Raji (cell line): ENCODE measurements at regions not wholly inside any gene's neighbourhood (a gene's known extent, or its start where the extent isn't known, plus 50 kb on each side); places are given as distances from the start of the nearest gene placed in this dataset.

ENCODE experiments used
- POLR2A ChIP-seq: IDR thresholded peaks from 2 replicates; pipeline ENCODE4 v1.6.1; 2011; ENCODE audit warnings: low read depth, low read length, control low read depth; ENCODE audit not compliant: insufficient read depth

- no peak for TF ChIP-seq POLR2A
These were observed 1450.5 kb downstream of the BRD1 start for GRCh38 chr22:48376936-48377712.

DNA sequence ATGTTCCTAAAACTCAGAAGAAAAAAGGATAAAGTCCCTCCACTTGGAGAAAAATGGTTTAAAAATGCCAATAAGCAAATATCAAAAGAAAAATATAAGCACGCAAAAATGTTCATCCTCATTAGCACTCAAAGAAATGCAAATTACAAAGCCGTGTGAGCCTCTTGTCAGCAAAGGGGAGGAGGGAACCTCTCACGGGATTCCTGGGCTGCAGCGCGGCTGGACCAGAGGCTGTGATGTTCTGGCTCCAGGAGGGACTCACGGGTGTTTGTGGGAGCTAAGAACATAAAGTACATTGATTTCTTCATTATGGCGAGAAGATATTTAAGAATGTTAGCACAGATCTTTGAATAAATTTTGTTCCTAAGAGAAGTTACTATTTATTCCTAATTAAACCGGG lies 1451.2 kb downstream of the BRD1 start:
- no peak for TF ChIP-seq POLR2A

- TF ChIP-seq POLR2A = no peak
These were observed 1454.0 kb downstream of the BRD1 start for GRCh38 chr22:48373626-48374173.

- TF ChIP-seq POLR2A = no peak
These were observed 1455.3 kb downstream of the BRD1 start for GRCh38 chr22:48372390-48372789.

- no peak for TF ChIP-seq POLR2A
These were observed 1456.3 kb downstream of the BRD1 start for GRCh38 chr22:48371391-48371790.

DNA sequence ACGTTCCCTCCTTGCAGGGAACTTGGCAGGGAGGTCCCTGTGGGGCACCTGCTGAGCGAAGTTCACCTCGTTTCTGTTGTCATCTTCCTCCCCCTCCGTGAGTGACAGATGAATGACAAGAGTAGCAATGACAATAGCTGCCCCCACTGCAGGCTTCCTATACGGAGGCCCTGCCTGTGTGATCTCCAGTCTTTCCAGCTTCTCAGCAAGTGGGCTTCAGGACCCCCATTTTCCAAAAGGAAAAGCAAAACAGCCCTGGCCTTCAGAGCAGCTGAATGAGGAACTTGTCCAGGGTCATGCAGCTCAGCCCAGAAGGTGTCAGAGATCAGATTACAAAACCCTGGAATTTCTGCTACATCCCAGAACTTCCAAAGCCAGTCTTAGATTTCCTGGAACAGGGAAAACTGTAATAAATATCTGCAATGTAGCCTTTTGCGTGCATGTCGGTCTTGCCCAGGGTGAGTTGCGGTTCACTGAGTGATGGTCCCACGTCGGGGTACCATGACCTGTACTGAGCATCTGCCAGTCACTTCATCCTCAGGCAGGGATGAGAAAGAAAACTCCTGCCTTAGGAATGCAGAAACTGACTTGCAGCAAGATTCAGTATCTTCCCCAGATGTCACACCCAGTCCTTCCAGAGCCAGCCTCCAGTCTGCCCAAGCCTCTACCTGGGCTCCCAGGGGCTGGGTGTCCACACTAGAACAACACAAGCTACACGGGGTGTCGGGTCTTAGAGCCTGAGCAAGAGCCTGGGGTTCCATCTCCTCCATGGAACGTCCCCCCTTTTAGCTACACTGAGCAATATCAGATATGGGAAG lies 1457.0 kb downstream of the BRD1 start:
- no peak for TF ChIP-seq POLR2A

- no peak for TF ChIP-seq POLR2A
These were observed 1457.7 kb downstream of the BRD1 start for GRCh38 chr22:48369789-48370507.

GRCh38 chr22:48368975-48369525 lies 1458.6 kb downstream of the BRD1 start:
- TF ChIP-seq POLR2A = no peak

DNA sequence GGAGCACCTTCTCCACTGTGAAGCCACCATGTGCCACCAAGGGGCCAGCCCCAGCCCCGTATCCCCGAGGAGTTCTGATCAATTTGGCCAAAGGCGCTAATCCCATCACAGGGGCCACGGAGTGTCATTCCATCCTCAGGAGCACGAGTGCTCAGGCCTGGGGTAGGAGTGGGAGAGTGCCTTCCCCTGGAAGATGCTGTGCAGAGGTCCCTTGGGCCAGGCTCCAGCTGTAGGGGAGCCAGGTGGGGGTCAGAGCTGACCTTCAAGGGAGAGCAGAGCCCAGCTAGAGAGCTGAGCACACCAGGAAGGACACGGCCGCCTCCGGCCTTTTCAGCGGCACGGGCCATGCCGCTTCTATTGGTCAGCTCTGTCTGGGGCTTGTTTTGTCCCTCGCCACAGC lies 1459.9 kb downstream of the BRD1 start:
- TF ChIP-seq POLR2A = no peak

GRCh38 chr22:48366591-48366990 lies 1461.1 kb downstream of the BRD1 start:
- TF ChIP-seq POLR2A = no peak

- TF ChIP-seq POLR2A = no peak
These were observed 1461.6 kb downstream of the BRD1 start for GRCh38 chr22:48366056-48366455.

GRCh38 chr22:48365386-48365785 lies 1462.3 kb downstream of the BRD1 start:
- no peak for TF ChIP-seq POLR2A

- TF ChIP-seq POLR2A = no peak
These were observed 1464.8 kb downstream of the BRD1 start for GRCh38 chr22:48362721-48363404.

- no peak for TF ChIP-seq POLR2A
These were observed 1466.5 kb downstream of the BRD1 start for GRCh38 chr22:48361099-48361639.
